Ovary (tissue), 7 donors: ENCODE measurements at regions not wholly inside any gene's neighbourhood (a gene's known extent, or its start where the extent isn't known, plus 50 kb on each side); places are given as distances from the start of the nearest gene placed in this dataset.
"Not testable (repeated sequence)": the region's sequence is repeated elsewhere in the genome, so short reads cannot be mapped to it uniquely, and the experiment has no call there.

Experiments used
- DNase-seq, 5 donors: peaks; one replicate each; pipeline ENCODE4 v3.0.0-alpha.2; 2019 to 2020
- H3K27ac ChIP-seq, 2 donors: fragments of 200-600 bp; one replicate each; pipeline versions ENCODE4 v1.5.1 to v1.8.0; 2019 to 2022
- H3K27me3 ChIP-seq: fragments of 200-600 bp; one replicate; pipeline ENCODE4 v1.8.0; 2022
- H3K36me3 ChIP-seq: fragments of 200-600 bp; sonication (generic); one replicate; pipeline ENCODE4 v1.5.1; 2019
- H3K4me1 ChIP-seq: one replicate; pipeline ENCODE4 v1.8.1; 2013; ENCODE audit warnings: mild to moderate bottlenecking, moderate library complexity; ENCODE audit not compliant: insufficient read depth
- H3K4me3 ChIP-seq: fragments of 200-600 bp; sonication (generic); one replicate; pipeline ENCODE4 v1.5.1; 2017
- H3K9me3 ChIP-seq, 2 donors: fragments of 200-600 bp in 1 of 2; sonication (generic) in 1 of 2; one replicate each; pipeline versions ENCODE4 v1.5.1 to v1.8.1; 2013 to 2019; ENCODE audit warnings: mild to moderate bottlenecking in 1 of 2, moderate library complexity in 1 of 2
- CTCF ChIP-seq, 3 donors: fragments of 450-650 bp in 2 of 3; fragments of 200-600 bp in 1 of 3; IDR thresholded peaks; one replicate each; pipeline versions ENCODE4 v1.5.1 to v1.8.0; 2016 to 2022; ENCODE audit warnings: antibody characterized with exemption in 3 of 3, mild to moderate bottlenecking in 1 of 3
- EP300 ChIP-seq: sonication (generic); formaldehyde crosslinking; IDR thresholded peaks from one replicate; pipeline ENCODE4 v1.6.1; 2017; ENCODE audit warnings: antibody characterized with exemption
- POLR2A ChIP-seq: fragments of 450-650 bp; IDR thresholded peaks from one replicate; pipeline ENCODE4 v1.6.1; 2017; ENCODE audit warnings: antibody characterized with exemption, mild to moderate bottlenecking, moderate library complexity
- WGBS, 3 donors: extraction: QIAGEN DNeasy Blood & Tissue Kit in 1 of 3; methylation state at CpG; one replicate each; pipeline versions ENCODE4 v1.1.5 to v1.1.7; 2013 to 2017; 5-methylcytosine and 5-hydroxymethylcytosine counted together
- intact Hi-C, 4 donors: fragments of 100-400 bp; cut with DNase I; formaldehyde crosslinking; loops; one replicate each; pipeline versions ENCODE4 v1.11.0 to v1.15.1; 2022 to 2023
- donor health status: DM: no; HTN: no; CAD: no; lungs with moderate emphysema.
- donor health status: DM: no; HTN: no; CAD: no.
- donor health status: Bipolar disorder and iron deficiency.
- donor health status: DM: no; HTN: no; CAD: no.
- donor health status: DM: yes; HTN: yes; CAD: no.

DNA sequence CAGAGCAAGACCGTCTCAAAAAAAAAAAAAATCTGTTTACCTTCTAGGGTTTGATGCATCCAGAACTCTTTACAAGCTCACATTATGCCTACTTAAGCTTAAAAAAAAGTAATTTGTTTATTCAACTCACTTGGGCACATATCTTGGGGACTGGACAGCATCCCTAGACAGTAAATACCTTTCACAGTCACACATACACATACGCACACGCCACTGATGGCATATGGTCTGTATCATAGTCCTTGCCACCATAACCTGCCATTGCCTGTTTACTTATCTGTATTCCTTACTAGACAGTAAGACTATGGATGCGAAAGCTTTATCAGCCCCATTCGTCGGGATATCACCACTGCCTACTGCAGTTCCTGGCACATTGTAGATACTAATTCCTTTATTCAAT is 446.3 kb upstream of the RGS18 start:
- Histone ChIP-seq H3K9me3 (no peaks in the 10 kb centered on the region), H3K4me1 (no peaks in the 10 kb centered on the region), H3K27ac (no peak overlapping the region), H3K27me3 (no peaks in the 10 kb centered on the region), H3K4me3 (no peak overlapping the region), H3K36me3 (no peaks in the 10 kb centered on the region)
- TF ChIP-seq CTCF (IDR thresholded peaks at IDR 0.05): no peak
- no peak for TF ChIP-seq POLR2A
- no peak for TF ChIP-seq EP300
- DNase-seq: no peak
- intact Hi-C loops: no loop called here
- 90 to 92% (median 91%) methylated on average over 6 of the region's 6 CpGs for WGBS, 3 donors

GRCh38 chr1:191714845-191715244 is 443.4 kb upstream of the RGS18 start:
- Histone ChIP-seq H3K27ac (no peak overlapping the region), H3K27me3 (no peaks in the 10 kb centered on the region), H3K4me3 (no peak overlapping the region), H3K36me3 (no peaks in the 10 kb centered on the region), H3K4me1 (no peaks in the 10 kb centered on the region), H3K9me3 (no peaks in the 10 kb centered on the region)
- intact Hi-C loops: no loop called here
- 95 to 96% (median 95%) methylated on average over 2 of the region's 2 CpGs for WGBS, 3 donors
- no peak for TF ChIP-seq EP300
- no peak for TF ChIP-seq CTCF (IDR thresholded peaks at IDR 0.05)
- TF ChIP-seq POLR2A: no peak
- no peak for DNase-seq

GRCh38 chr1:191729742-191730141 is 428.5 kb upstream of the RGS18 start:
- 81 to 92% (median 90%) methylated on average over 3 of the region's 3 CpGs for WGBS, 3 donors
- H3K4me1 ChIP-seq: no peaks in the 10 kb centered on the region

DNA sequence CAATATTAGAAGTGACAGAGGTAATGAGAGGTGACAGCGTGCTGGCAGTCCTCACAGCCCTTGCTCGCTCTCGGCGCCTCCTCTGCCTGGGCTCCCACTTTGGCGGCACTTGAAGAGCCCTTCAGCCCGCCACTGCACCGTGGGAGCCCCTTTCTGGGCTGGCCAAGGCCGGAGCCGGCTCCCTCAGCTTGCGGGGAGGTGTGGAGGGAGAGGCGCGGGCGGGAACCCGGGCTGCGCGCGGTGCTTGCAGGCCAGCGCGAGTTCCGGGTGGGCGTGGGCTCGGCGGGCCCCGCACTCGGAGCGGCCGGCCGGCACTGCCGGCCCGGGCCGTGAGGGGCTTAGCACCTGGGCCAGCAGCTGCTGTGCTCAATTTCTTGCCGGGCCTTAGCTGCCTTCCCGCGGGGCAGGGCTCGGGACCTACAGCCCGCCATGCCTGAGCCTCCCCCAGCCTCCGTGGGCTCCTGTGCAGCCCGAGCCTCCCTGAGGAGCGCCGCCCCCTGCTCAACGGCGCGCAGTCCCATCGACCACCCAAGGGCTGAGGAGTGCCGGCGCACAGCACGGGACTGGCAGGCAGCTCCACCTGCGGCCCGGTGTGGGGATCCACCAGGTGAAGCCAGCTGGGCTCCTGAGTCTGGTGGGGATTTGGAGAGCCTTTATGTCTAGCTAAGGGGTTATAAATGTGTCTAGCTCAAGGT is 426.5 kb upstream of the RGS18 start:
- H3K27ac ChIP-seq, intact Hi-C loops, H3K36me3 ChIP-seq, H3K9me3 ChIP-seq, H3K27me3 ChIP-seq, DNase-seq, H3K4me3 ChIP-seq, H3K4me1 ChIP-seq: not testable (repeated sequence)
- 96 to 97% (median 96%) methylated on average over 47 to 49 of the region's 49 CpGs for WGBS, 3 donors

More at GRCh38 chr1:191729742-191730141, 428.5 kb upstream of the RGS18 start:
- DNase-seq: no peak
- TF ChIP-seq CTCF (IDR thresholded peaks at IDR 0.05) (no peak), EP300 (no peak), POLR2A (no peak)
- Histone ChIP-seq H3K36me3 (no peaks in the 10 kb centered on the region), H3K4me3 (no peak overlapping the region), H3K27me3 (no peaks in the 10 kb centered on the region), H3K9me3 (no peaks in the 10 kb centered on the region), H3K27ac (no peak overlapping the region)
- intact Hi-C loops: loop anchor here in 1 of 4 donors (10.0 kb wide), 1 partner anchor 795 kb away; no protein-coding TSS in a partner anchor

DNA sequence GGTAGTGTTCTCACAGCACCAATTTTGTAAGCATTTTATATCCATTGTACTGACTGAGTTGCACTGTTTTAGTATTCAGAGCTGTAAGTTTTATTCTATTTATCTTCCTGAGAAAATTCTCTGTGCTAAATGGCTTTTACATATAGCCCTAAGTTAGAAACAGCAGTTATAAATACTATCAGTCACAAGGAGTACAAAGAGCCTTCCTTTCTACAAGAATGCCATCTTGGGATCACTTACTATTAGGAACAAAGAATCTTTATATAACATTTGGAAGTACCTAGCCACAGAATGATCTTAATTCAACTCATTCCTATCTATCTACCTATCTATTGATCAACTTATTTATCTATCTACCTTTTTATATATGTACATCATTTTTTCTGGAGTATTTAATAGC is 423.9 kb upstream of the RGS18 start:
- no peak overlapping the region for H3K27ac ChIP-seq
- H3K4me3 ChIP-seq: no peak overlapping the region
- H3K36me3 ChIP-seq: no peaks in the 10 kb centered on the region
- DNase-seq: no peak
- no peaks in the 10 kb centered on the region for H3K4me1 ChIP-seq
- H3K9me3 ChIP-seq: no peaks in the 10 kb centered on the region
- H3K27me3 ChIP-seq: no peaks in the 10 kb centered on the region
- intact Hi-C loops: no loop called here
- TF ChIP-seq POLR2A (no peak), CTCF (IDR thresholded peaks at IDR 0.05) (no peak), EP300 (no peak)
